ENCODE measurements at regions not wholly inside any gene's neighbourhood (a gene's known extent, or its start where the extent isn't known, plus 50 kb on each side); places are given as distances from the start of the nearest gene placed in this dataset.
"Not testable (repeated sequence)": the region's sequence is repeated elsewhere in the genome, so short reads cannot be mapped to it uniquely, and the experiment has no call there.

DNA sequence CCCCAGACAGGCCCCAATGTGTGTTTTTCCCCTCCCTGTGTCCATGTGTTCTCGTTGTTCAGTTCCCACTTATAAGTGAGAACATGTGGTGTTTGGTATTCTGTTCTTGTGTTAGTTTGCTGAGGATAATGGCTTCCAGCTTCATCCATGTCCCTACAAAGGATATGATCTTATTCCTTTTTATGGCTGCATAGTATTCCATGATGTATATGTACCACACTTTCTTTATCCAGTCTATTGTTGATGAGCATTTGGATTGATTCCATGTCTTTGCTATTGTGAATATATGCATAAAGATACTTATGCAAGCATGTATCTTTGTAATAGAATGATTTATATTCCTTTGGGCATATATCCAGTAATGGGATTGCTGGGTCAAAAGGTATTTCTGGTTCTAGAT lies 125.3 kb downstream of the GATA3 start:
- not testable (repeated sequence) for TF ChIP-seq POLR2A (IDR thresholded peaks at IDR 0.05; ENCODE audit: low read length); GATA1 (IDR thresholded peaks at IDR 0.05; ENCODE audit: low read depth, low read length)
